ENCODE measurements at regions not wholly inside any gene's neighbourhood (a gene's known extent, or its start where the extent isn't known, plus 50 kb on each side); places are given as distances from the start of the nearest gene placed in this dataset.
"Not testable (repeated sequence)": the region's sequence is repeated elsewhere in the genome, so short reads cannot be mapped to it uniquely, and the experiment has no call there.

DNA sequence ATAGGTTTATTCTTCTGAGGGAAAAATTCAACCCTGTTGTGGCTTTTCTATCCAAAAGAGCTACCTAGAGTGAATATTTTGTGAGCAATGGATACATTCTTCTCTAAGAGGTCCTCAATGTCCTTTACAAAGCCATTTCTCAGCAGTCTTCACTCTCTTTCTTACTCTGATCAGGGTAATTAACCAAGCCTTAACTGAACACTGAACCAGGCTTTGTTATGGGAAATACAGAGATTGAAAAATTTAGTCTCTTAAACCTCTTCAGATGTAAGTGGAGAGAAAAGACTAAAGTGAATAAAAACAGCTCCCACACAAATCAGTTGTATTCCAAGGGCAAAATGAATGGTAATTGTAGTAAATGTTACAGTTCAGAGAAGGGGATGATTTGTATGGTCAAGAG, 64.0 kb upstream of the XIST start:
- no peaks in the 10 kb centered on the region for H3K9me3 ChIP-seq
- ATAC-seq (no peak), DNase-seq (no peak)
- no peak overlapping the region for H3K4me3 ChIP-seq
- peaks cover 0 to 10% (median 0%) of the 10 kb centered on the region in 3 donors for H3K27me3 ChIP-seq (ENCODE audit: insufficient read depth in 3 of 3, low read length in 2 of 3)
- intact Hi-C loops (cut with DNase I), result no loop called here
- no peaks in the 10 kb centered on the region for H3K36me3 ChIP-seq (ENCODE audit: insufficient read depth in 1 of 2, low read depth in 1 of 2)
- no peak overlapping the region for H3K27ac ChIP-seq
- no peaks in the 10 kb centered on the region for H3K4me1 ChIP-seq
- TF ChIP-seq, protein P1, sequence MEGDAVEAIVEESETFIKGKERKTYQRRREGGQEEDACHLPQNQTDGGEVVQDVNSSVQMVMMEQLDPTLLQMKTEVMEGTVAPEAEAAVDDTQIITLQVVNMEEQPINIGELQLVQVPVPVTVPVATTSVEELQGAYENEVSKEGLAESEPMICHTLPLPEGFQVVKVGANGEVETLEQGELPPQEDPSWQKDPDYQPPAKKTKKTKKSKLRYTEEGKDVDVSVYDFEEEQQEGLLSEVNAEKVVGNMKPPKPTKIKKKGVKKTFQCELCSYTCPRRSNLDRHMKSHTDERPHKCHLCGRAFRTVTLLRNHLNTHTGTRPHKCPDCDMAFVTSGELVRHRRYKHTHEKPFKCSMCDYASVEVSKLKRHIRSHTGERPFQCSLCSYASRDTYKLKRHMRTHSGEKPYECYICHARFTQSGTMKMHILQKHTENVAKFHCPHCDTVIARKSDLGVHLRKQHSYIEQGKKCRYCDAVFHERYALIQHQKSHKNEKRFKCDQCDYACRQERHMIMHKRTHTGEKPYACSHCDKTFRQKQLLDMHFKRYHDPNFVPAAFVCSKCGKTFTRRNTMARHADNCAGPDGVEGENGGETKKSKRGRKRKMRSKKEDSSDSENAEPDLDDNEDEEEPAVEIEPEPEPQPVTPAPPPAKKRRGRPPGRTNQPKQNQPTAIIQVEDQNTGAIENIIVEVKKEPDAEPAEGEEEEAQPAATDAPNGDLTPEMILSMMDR (IDR thresholded peaks at IDR 0.05), result no peak

DNA sequence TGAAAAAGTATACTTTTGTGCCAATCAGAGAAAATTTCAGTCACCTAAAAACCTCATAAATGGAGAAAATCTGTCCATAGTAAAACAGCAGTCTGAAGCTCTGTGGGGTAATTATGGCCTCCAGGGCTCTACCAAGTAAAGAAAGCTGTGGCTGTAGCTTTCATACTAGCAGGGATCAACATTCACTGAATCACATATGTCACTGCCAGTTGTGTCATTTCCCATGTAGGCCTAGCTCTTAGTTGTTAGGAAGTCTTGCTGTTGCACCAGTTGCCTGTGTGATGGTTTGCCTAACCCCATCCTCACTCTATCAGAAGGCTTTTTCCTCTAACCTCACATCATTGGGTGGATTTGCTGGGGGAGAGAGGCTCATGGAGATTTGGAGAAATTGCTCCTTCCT, 62.3 kb upstream of the XIST start:
- ATAC-seq; DNase-seq; H3K4me3 ChIP-seq; H3K4me1 ChIP-seq; H3K27ac ChIP-seq; H3K9me3 ChIP-seq; H3K36me3 ChIP-seq (ENCODE audit: insufficient read depth in 1 of 2, low read depth in 1 of 2); intact Hi-C loops (cut with DNase I): not testable (repeated sequence)
- peaks cover 0 to 18% (median 0%) of the 10 kb centered on the region in 3 donors for H3K27me3 ChIP-seq (ENCODE audit: insufficient read depth in 3 of 3, low read length in 2 of 3)

DNA sequence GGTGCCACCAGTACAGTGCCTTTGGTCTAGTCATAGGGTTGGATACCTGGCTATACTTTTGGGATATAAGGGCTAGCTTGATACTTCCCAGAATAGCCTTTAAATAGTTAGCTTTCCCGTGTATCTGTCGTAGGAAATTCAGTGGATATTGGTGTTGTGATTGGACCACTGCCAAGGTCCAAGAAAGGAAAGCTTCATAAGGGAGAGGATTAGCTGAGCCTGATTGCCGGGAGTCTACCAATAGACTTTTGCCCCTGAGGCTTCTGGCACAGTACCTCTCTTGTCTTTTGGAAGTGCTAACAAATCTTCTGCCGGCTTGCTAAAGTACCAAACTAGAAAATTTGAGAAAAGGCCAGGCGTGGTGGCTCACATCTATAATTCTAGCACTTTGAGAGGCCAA, 61.1 kb upstream of the XIST start:
- peaks cover 0 to 25% (median 0%) of the 10 kb centered on the region in 3 donors for H3K27me3 ChIP-seq (ENCODE audit: insufficient read depth in 3 of 3, low read length in 2 of 3)
- TF ChIP-seq, protein P1 (IDR thresholded peaks at IDR 0.05), result no peak
- H3K4me1 ChIP-seq, result no peaks in the 10 kb centered on the region
- no peaks in the 10 kb centered on the region for H3K36me3 ChIP-seq (ENCODE audit: insufficient read depth in 1 of 2, low read depth in 1 of 2)
- H3K9me3 ChIP-seq, result no peaks in the 10 kb centered on the region
- H3K4me3 ChIP-seq, result no peak overlapping the region
- no peak for ATAC-seq
- H3K27ac ChIP-seq, result no peak overlapping the region
- DNase-seq, result no peak
- intact Hi-C loops (cut with DNase I), result no loop called here
- WGBS, 3 donors, result 36 to 61% (median 50%) methylated on average over 5 of the region's 5 CpGs

DNA sequence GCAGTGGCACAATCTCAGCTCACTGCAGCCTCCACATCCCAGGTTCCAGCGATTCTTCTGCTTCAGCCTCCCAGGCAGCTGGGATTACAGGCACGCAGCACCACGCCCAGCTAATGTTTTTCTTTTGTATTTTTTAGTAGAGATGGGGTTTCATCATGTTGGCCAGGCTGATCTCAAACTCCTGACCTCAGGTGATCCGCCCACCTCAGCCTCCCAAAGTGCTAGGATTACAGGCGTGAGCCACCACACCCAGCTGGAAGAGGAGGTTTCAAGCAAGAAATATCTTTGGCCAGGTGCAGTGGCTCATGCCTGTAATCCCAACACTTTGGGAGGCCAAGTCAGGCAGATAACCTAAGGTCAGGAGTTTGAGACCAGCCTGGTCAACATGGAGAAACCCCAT, 59.4 kb upstream of the XIST start:
- H3K36me3 ChIP-seq (ENCODE audit: insufficient read depth in 1 of 2, low read depth in 1 of 2); H3K4me3 ChIP-seq; H3K4me1 ChIP-seq; H3K9me3 ChIP-seq; H3K27ac ChIP-seq; DNase-seq; intact Hi-C loops (cut with DNase I); ATAC-seq: not testable (repeated sequence)
- H3K27me3 ChIP-seq (ENCODE audit: insufficient read depth in 3 of 3, low read length in 2 of 3), result peaks cover 0 to 19% (median 0%) of the 10 kb centered on the region in 3 donors
- WGBS, 3 donors, result 80 to 98% (median 84%) methylated on average over 4 to 5 of the region's 5 CpGs

DNA sequence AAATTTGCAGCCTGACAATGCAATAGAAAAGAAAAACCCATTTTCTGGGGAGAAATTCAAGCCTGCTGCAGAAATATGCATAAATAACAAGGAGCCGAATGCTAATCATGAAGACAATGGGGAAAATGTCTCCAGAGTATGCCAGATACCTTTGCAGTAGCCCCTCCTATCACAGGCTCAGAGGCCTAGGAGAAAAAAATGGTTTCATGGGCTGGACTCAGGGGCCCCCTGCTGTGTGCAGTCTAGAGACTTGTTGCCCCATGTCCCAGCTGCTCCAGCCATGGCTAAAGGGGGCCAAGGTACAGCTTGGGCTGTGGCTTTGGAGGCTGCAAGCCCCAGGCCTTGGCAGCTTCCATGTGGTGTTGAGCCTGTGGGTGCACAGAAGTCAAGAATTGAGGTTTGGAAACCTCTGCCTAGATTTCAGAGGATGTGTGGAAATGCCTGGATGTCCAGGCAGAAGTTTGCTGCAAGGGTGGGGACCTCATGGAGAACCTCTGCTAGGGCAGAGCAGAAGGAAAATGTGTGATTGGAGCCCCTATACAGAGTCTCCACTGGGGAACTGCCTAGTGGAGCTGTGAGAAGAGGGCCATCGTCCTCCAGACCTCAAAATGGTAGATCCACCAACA, 53.3 kb upstream of the XIST start:
- Histone ChIP-seq H3K27me3 (ENCODE audit: insufficient read depth in 3 of 3, low read length in 2 of 3) (peaks cover 0 to 10% (median 0%) of the 10 kb centered on the region in 3 donors), H3K9me3 (peaks cover 10% of the 10 kb centered on the region)
- intact Hi-C loops (cut with DNase I); ATAC-seq; H3K4me3 ChIP-seq; DNase-seq; H3K4me1 ChIP-seq; H3K27ac ChIP-seq; H3K36me3 ChIP-seq (ENCODE audit: insufficient read depth in 1 of 2, low read depth in 1 of 2): not testable (repeated sequence)
- WGBS, 3 donors, result 70 to 88% (median 72%) methylated on average over 2 of the region's 2 CpGs

DNA sequence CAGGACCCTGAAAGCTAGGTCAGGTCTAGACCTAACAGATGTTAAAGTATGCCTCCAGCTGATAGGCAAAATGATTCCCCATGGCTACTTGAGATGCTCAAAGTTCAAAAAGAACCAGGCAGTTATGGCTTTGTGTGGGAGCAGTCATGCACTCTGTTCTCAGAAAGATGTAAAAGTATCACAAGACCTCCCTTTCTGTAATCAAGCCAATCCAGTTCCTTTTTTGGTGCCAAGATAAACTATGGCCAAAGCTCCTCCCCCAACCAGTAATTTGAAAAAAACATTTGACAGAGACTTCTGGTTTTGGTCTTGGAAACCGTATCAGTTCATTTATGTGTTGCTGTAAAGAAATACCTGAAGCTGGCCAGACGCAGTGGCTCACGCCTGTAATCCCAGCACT, 51.4 kb upstream of the XIST start:
- TF ChIP-seq, protein P1 (IDR thresholded peaks at IDR 0.05), result no peak
- no peak for ATAC-seq
- no peak overlapping the region for H3K4me3 ChIP-seq
- 73 to 81% (median 76%) methylated on average over 3 of the region's 3 CpGs for WGBS, 3 donors
- DNase-seq, result no peak
- no peak overlapping the region for H3K27ac ChIP-seq
- intact Hi-C loops (cut with DNase I), result no loop called here
- peaks cover 0 to 4% (median 0%) of the 10 kb centered on the region in 3 donors for H3K27me3 ChIP-seq (ENCODE audit: insufficient read depth in 3 of 3, low read length in 2 of 3)
- H3K36me3 ChIP-seq (ENCODE audit: insufficient read depth in 1 of 2, low read depth in 1 of 2), result no peaks in the 10 kb centered on the region
- no peaks in the 10 kb centered on the region for H3K4me1 ChIP-seq
- peaks cover 10% of the 10 kb centered on the region for H3K9me3 ChIP-seq
